Breast epithelium (tissue), 4 donors: ENCODE measurements at regions not wholly inside any gene's neighbourhood (a gene's known extent, or its start where the extent isn't known, plus 50 kb on each side); places are given as distances from the start of the nearest gene placed in this dataset.

Source experiments
- DNase-seq, 2 donors: peaks; one replicate each; pipeline ENCODE4 v3.0.0-alpha.2; 2019; ENCODE audit warnings: low spot score in 2 of 2
- H3K27ac ChIP-seq, 2 donors: fragments of 200-600 bp; sonication (generic) in 1 of 2; one replicate each; pipeline ENCODE4 v1.5.1; 2016 to 2019; ENCODE audit warnings: mild to moderate bottlenecking in 1 of 2
- H3K27me3 ChIP-seq, 2 donors: fragments of 200-600 bp; sonication (generic) in 1 of 2; one replicate each; pipeline versions ENCODE4 v1.5.1 to v1.6.0; 2017 to 2019; ENCODE audit warnings: control low read depth in 1 of 2, mild to moderate bottlenecking in 1 of 2
- H3K36me3 ChIP-seq: fragments of 200-600 bp; one replicate; pipeline ENCODE4 v1.5.1; 2019
- H3K4me1 ChIP-seq, 2 donors: fragments of 200-600 bp; sonication (generic); one replicate each; pipeline ENCODE4 v1.5.1; 2016 to 2019; ENCODE audit warnings: control low read depth in 1 of 2
- H3K4me3 ChIP-seq, 3 donors: fragments of 200-600 bp; sonication (generic); 1 replicate in 2 of 3; 2 replicates in 1 of 3; pipeline ENCODE4 v1.5.1; 2016 to 2019; ENCODE audit warnings: mild to moderate bottlenecking in 3 of 3, moderate library complexity in 2 of 3
- H3K9me3 ChIP-seq, 2 donors: fragments of 200-600 bp; sonication (generic) in 1 of 2; one replicate each; pipeline ENCODE4 v1.5.1; 2016 to 2019; ENCODE audit warnings: control low read depth in 1 of 2
- POLR2A ChIP-seq: fragments of 450-650 bp; IDR thresholded peaks from one replicate; pipeline ENCODE4 v1.6.1; 2016; ENCODE audit warnings: antibody characterized with exemption, mild to moderate bottlenecking, moderate library complexity
- POLR2AphosphoS5 ChIP-seq, 3 donors: sonication (generic); formaldehyde crosslinking; IDR thresholded peaks; one replicate each; pipeline ENCODE4 v1.6.1; 2017; ENCODE audit warnings: antibody characterized with exemption in 3 of 3
- intact Hi-C: fragments of 100-400 bp; cut with DNase I; formaldehyde crosslinking; loops from one replicate; pipeline ENCODE4 v1.15.1; 2023; ENCODE audit warnings: low total_unique reads
- TF ChIP-seq, protein P1 (sequence below), 3 donors: fragments of 450-650 bp; IDR thresholded peaks; one replicate each; pipeline ENCODE4 v1.5.1; 2016 to 2017; ENCODE audit warnings: antibody characterized with exemption in 3 of 3, mild to moderate bottlenecking in 3 of 3, moderate library complexity in 3 of 3

GRCh38 chr1:4146614-4147013, 246.5 kb upstream of the C1orf174 start:
- Histone ChIP-seq H3K36me3 (no peaks in the 10 kb centered on the region), H3K4me1 (no peaks in the 10 kb centered on the region), H3K27me3 (peaks cover 0 to 1% of the 10 kb centered on the region in 2 donors), H3K4me3 (no peak overlapping the region), H3K9me3 (no peaks in the 10 kb centered on the region), H3K27ac (no peak overlapping the region)
- TF ChIP-seq, protein P1, sequence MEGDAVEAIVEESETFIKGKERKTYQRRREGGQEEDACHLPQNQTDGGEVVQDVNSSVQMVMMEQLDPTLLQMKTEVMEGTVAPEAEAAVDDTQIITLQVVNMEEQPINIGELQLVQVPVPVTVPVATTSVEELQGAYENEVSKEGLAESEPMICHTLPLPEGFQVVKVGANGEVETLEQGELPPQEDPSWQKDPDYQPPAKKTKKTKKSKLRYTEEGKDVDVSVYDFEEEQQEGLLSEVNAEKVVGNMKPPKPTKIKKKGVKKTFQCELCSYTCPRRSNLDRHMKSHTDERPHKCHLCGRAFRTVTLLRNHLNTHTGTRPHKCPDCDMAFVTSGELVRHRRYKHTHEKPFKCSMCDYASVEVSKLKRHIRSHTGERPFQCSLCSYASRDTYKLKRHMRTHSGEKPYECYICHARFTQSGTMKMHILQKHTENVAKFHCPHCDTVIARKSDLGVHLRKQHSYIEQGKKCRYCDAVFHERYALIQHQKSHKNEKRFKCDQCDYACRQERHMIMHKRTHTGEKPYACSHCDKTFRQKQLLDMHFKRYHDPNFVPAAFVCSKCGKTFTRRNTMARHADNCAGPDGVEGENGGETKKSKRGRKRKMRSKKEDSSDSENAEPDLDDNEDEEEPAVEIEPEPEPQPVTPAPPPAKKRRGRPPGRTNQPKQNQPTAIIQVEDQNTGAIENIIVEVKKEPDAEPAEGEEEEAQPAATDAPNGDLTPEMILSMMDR (IDR thresholded peaks at IDR 0.05): no peak
- TF ChIP-seq POLR2AphosphoS5 (IDR thresholded peaks at IDR 0.05) (no peak), POLR2A (no peak)
- intact Hi-C loops: no loop called here
- no peak for DNase-seq

- H3K9me3 ChIP-seq: no peaks in the 10 kb centered on the region
- H3K4me3 ChIP-seq: peak overlapping the region in 1 of 3 donors; percentile 15
- no peaks in the 10 kb centered on the region for H3K27me3 ChIP-seq
- TF ChIP-seq POLR2AphosphoS5 (IDR thresholded peaks at IDR 0.05) (no peak), POLR2A (no peak)
- TF ChIP-seq, protein P1 (IDR thresholded peaks at IDR 0.05): no peak
- H3K27ac ChIP-seq: peak overlapping the region; percentile 14 to 66
- intact Hi-C loops: no loop called here
- no peak for DNase-seq
- no peaks in the 10 kb centered on the region for H3K36me3 ChIP-seq
- H3K4me1 ChIP-seq: no peaks in the 10 kb centered on the region
Measured at GRCh38 chr1:4147509-4147908, 247.4 kb upstream of the C1orf174 start.

DNA sequence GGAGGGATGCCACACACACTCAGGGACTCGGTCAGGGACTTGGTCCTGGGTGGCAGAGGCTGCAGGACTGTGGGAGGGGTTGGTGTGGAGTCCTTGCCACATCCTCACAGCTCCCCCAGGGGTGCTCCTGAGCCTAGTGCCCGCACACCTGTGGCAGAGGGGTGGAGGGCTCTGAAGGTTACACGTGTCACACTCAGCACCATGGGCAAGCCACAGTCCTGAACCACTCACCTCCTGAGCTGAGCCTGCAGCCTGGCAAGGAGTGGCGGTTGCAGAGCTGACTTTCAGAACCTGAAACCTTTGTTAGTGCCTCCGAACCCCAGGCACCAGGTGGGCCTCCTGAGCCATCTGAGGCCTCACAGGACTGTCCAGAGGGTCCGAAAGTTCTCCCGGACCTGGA, 249.2 kb upstream of the C1orf174 start:
- H3K4me3 ChIP-seq: no peak overlapping the region
- TF ChIP-seq POLR2A (no peak), POLR2AphosphoS5 (IDR thresholded peaks at IDR 0.05) (no peak)
- TF ChIP-seq, protein P1 (IDR thresholded peaks at IDR 0.05): no peak
- DNase-seq: no peak

GRCh38 chr1:4149831-4150230, 249.8 kb upstream of the C1orf174 start:
- no peak for DNase-seq
- Histone ChIP-seq H3K4me3 (no peak overlapping the region), H3K4me1 (no peaks in the 10 kb centered on the region), H3K36me3 (no peaks in the 10 kb centered on the region), H3K9me3 (no peaks in the 10 kb centered on the region), H3K27ac (no peak overlapping the region), H3K27me3 (no peaks in the 10 kb centered on the region)
- intact Hi-C loops: no loop called here
- TF ChIP-seq, protein P1 (IDR thresholded peaks at IDR 0.05): no peak

More for the DNA sequence above, 249.2 kb upstream of the C1orf174 start:
- Histone ChIP-seq H3K36me3 (no peaks in the 10 kb centered on the region), H3K27me3 (no peaks in the 10 kb centered on the region), H3K27ac (no peak overlapping the region), H3K9me3 (no peaks in the 10 kb centered on the region), H3K4me1 (no peaks in the 10 kb centered on the region)
- intact Hi-C loops: no loop called here

DNA sequence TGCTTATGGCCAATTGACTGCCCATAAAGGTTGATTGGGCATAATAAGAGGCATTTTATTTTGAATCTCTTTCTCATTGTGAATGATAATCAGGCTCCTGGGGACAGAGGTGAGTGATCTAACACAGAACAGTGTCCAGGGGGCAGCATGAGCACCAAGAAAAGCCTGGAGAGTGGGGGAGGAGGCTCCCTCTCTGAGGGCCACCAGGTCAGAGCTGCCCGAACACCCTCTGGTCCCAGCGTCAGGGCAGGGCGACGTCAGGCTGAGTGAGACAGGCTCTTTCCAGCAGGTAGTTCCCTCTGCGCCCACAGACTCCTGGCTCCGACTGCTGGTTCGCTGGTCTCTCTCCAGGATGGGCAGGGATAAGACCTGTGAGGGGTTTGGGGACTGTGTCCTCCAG, 250.2 kb upstream of the C1orf174 start:
- no peaks in the 10 kb centered on the region for H3K27me3 ChIP-seq
- no peak overlapping the region for H3K27ac ChIP-seq
- H3K9me3 ChIP-seq: no peaks in the 10 kb centered on the region
- no peak for DNase-seq
- no peaks in the 10 kb centered on the region for H3K36me3 ChIP-seq
- intact Hi-C loops: no loop called here
- no peaks in the 10 kb centered on the region for H3K4me1 ChIP-seq
- TF ChIP-seq POLR2AphosphoS5 (IDR thresholded peaks at IDR 0.05) (no peak), POLR2A (no peak)
- TF ChIP-seq, protein P1 (IDR thresholded peaks at IDR 0.05): no peak
- H3K4me3 ChIP-seq: no peak overlapping the region
